Testis (tissue), 2 donors: ENCODE measurements at regions not wholly inside any gene's neighbourhood (a gene's known extent, or its start where the extent isn't known, plus 50 kb on each side); places are given as distances from the start of the nearest gene placed in this dataset.

ENCODE experiments used
- POLR2A ChIP-seq: fragments of 450-650 bp; IDR thresholded peaks from one replicate; pipeline ENCODE4 v1.6.1; 2017; ENCODE audit warnings: antibody characterized with exemption, mild to moderate bottlenecking, moderate library complexity
- TF ChIP-seq, protein P1 (sequence below), 3 experiments: fragments of 450-650 bp in 2 of 3; fragments of 200-600 bp in 1 of 3; sonication (generic) in 1 of 3; IDR thresholded peaks; one replicate each; pipeline ENCODE4 v1.5.1; 2016 to 2019; ENCODE audit warnings: antibody characterized with exemption in 3 of 3, mild to moderate bottlenecking in 2 of 3, moderate library complexity in 1 of 3

DNA sequence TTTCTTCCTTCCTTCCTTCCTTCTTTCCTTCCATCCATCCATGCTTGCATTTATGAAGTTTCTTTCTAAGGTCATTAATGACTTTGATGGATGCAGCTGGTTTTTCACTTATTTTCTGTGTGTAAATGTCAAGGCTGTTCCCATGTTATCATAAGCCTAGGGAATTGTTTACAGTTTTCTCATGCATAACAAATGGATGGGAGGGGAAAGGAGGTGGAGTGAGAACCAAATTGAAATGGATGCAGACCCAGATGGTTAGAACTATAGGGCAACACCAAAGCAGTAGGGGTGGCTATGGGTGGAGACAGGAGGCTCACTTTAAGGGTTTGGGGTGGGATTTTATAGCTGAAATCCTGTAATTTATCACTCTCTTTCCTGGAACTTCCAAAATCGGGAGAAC lies 146.2 kb downstream of the TPH2 start:
- TF ChIP-seq POLR2A = no peak
- TF ChIP-seq, protein P1, sequence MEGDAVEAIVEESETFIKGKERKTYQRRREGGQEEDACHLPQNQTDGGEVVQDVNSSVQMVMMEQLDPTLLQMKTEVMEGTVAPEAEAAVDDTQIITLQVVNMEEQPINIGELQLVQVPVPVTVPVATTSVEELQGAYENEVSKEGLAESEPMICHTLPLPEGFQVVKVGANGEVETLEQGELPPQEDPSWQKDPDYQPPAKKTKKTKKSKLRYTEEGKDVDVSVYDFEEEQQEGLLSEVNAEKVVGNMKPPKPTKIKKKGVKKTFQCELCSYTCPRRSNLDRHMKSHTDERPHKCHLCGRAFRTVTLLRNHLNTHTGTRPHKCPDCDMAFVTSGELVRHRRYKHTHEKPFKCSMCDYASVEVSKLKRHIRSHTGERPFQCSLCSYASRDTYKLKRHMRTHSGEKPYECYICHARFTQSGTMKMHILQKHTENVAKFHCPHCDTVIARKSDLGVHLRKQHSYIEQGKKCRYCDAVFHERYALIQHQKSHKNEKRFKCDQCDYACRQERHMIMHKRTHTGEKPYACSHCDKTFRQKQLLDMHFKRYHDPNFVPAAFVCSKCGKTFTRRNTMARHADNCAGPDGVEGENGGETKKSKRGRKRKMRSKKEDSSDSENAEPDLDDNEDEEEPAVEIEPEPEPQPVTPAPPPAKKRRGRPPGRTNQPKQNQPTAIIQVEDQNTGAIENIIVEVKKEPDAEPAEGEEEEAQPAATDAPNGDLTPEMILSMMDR (IDR thresholded peaks at IDR 0.05) = no peak
